AG04450 (cell line): ENCODE measurements at regions not wholly inside any gene's neighbourhood (a gene's known extent, or its start where the extent isn't known, plus 50 kb on each side); places are given as distances from the start of the nearest gene placed in this dataset.
"Not testable (repeated sequence)": the region's sequence is repeated elsewhere in the genome, so short reads cannot be mapped to it uniquely, and the experiment has no call there.

Experiments used
- CTCF ChIA-PET: fragments of 300-600, 350-600 bp; formaldehyde crosslinking; extraction: SDS; loops from one replicate; lab custom pipeline; 2022; ENCODE audit warnings: antibody characterized with exemption, inconsistent platforms; lab: Charles Lee
- POLR2A ChIA-PET: fragments of 350-600 bp; formaldehyde crosslinking; extraction: SDS; loops from one replicate; lab custom pipeline; 2021; ENCODE audit warnings: antibody characterized with exemption, inconsistent platforms; lab: Yijun Ruan, JAX
- DNase-seq: peaks from one replicate; pipeline ENCODE4 v3.0.0-alpha.2; 2011; ENCODE audit warnings: low read depth, low spot score
- H3K27ac ChIP-seq: one replicate; pipeline ENCODE4 v1.5.1; 2012; ENCODE audit warnings: low read depth, low read length, control low read depth
- H3K27me3 ChIP-seq: one replicate; pipeline ENCODE4 v1.6.0; 2012; ENCODE audit warnings: low read length; ENCODE audit not compliant: control insufficient read depth, insufficient read depth
- H3K4me3 ChIP-seq: 2 replicates; pipeline ENCODE4 v1.5.1; 2011; ENCODE audit warnings: mild to moderate bottlenecking, low read depth, low read length, control low read depth
- H3K9me3 ChIP-seq: 2 replicates; pipeline ENCODE4 v1.5.1; 2012; ENCODE audit warnings: low read length; ENCODE audit not compliant: control insufficient read depth, insufficient read depth
- TF ChIP-seq, protein P1 (sequence below): IDR thresholded peaks from 2 replicates; pipeline ENCODE4 v1.5.1; 2011; ENCODE audit warnings: low read depth, low read length, control low read depth, inconsistent platforms

DNA sequence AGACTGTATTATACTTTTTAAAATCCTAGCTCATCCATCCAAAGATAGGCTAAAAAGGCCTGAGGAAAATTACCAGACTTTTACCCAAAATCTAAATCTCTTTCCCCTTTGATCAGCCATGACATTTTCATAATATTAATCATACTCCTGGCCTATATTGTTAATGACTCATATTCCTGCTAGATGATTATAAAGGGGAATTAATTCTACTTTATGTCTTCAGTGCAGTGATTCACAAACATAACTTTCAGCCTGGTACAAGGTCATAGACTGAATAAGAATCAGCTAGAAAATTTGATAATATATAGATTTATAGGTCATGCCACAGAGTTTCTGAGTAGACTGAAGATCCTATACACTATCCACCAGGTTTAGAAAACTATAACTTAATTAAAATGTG lies 1905.4 kb downstream of the C4orf33 start:
- POLR2A ChIA-PET = no interaction called here
- TF ChIP-seq, protein P1, sequence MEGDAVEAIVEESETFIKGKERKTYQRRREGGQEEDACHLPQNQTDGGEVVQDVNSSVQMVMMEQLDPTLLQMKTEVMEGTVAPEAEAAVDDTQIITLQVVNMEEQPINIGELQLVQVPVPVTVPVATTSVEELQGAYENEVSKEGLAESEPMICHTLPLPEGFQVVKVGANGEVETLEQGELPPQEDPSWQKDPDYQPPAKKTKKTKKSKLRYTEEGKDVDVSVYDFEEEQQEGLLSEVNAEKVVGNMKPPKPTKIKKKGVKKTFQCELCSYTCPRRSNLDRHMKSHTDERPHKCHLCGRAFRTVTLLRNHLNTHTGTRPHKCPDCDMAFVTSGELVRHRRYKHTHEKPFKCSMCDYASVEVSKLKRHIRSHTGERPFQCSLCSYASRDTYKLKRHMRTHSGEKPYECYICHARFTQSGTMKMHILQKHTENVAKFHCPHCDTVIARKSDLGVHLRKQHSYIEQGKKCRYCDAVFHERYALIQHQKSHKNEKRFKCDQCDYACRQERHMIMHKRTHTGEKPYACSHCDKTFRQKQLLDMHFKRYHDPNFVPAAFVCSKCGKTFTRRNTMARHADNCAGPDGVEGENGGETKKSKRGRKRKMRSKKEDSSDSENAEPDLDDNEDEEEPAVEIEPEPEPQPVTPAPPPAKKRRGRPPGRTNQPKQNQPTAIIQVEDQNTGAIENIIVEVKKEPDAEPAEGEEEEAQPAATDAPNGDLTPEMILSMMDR = no peak

DNA sequence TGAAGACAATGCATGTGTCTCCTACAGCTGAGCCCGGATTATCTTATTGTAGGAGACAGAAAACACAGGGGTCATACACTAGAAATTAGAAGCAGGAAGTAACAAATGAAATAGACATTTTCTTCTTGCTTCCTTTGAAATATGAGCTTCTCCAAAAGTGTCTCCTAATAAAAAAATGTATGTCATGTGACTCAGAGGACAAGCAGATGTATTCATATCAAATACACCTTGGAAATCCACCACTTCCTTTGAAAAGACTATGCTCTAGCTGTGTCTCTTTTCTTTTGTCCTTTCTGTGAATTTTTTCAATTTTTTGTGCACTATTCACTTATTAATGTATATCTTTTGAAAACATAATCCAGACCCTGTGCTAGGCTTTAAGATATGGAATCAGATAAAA lies 1906.2 kb downstream of the C4orf33 start:
- no peak overlapping the region for H3K4me3 ChIP-seq
- no peaks in the 10 kb centered on the region for H3K27me3 ChIP-seq
- no peaks in the 10 kb centered on the region; the same call in 1 of the 2 replicates for H3K9me3 ChIP-seq
- H3K27ac ChIP-seq = no peak overlapping the region
- CTCF ChIA-PET = no interaction called here
- DNase-seq = no peak
- POLR2A ChIA-PET = no interaction called here
- TF ChIP-seq, protein P1 = no peak

More for the DNA sequence above, 1905.4 kb downstream of the C4orf33 start:
- CTCF ChIA-PET = no interaction called here
- Histone ChIP-seq H3K9me3 (peaks cover 4% of the 10 kb centered on the region; the same call in 1 of the 2 replicates), H3K27ac (no peak overlapping the region), H3K27me3 (no peaks in the 10 kb centered on the region), H3K4me3 (no peak overlapping the region)
- no peak for DNase-seq

DNA sequence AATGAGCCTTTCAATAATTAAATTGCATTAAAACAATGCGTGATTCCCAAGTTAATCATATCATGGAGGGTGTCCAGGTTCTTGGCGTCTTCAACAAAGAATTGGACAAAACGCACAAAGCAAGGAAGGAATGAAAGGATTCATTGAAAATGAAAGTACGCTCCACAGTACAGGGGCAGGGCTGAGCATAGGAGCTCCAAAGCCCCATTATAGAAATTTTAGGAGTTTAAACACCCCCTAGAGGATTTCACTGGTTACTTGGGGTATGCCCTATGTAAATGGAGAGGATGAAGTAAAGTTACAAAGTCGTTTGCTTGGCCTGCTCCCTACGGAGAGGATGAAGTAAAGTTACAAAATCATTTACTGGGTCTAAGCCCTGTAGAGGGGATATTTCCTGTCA lies 1910.4 kb downstream of the C4orf33 start:
- TF ChIP-seq, protein P1 = no peak
- POLR2A ChIA-PET = no interaction called here
- no peak for DNase-seq
- Histone ChIP-seq H3K4me3 (no peak overlapping the region), H3K9me3 (no peaks in the 10 kb centered on the region; the same call in 1 of the 2 replicates), H3K27me3 (no peaks in the 10 kb centered on the region), H3K27ac (no peak overlapping the region)
- CTCF ChIA-PET = no interaction called here

DNA sequence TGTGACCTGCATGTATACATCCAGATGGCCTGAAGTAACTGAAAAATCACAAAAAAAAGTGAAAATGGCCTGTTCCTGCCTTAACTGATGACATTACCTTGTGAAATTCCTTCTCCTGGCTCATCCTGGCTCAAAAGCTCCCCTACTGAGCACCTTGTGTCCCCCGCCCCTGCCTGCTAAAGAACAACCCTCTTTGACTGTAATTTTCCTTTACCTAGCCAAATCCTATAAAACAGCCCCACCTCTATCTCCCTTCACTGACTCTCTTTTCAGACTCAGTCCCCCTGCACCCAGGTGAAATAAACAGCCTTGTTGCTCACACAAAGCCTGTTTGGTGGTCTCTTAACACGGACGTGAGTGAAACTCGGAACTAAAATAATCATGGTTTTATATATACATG lies 1916.0 kb downstream of the C4orf33 start:
- CTCF ChIA-PET, H3K27ac ChIP-seq, DNase-seq, H3K4me3 ChIP-seq, H3K9me3 ChIP-seq, POLR2A ChIA-PET, H3K27me3 ChIP-seq: not testable (repeated sequence)

DNA sequence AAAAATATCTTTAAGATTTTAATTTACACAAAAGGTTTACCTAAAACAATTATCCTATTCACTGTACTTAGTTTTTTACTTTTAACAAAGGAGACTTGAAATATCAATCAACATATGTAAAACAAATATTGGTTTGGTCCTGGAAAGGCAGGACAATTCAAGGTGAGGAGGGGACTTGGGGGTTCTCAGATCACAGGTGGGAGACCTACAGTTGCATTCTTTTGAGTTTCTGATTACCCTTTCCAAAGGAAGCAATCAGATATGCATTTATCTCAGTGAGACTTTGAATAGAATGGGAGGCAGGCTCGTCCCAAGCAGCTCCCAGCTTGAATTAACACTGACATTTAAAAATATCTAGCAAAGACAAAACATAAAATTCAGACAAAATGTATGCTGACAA lies 1917.3 kb downstream of the C4orf33 start:
- TF ChIP-seq, protein P1 = no peak
- H3K4me3 ChIP-seq = no peak overlapping the region
- ChIA-PET POLR2A (no interaction called here), CTCF (no interaction called here)
- no peaks in the 10 kb centered on the region; the same call in 1 of the 2 replicates for H3K9me3 ChIP-seq
- DNase-seq = no peak
- H3K27ac ChIP-seq = no peak overlapping the region
- H3K27me3 ChIP-seq = no peaks in the 10 kb centered on the region

DNA sequence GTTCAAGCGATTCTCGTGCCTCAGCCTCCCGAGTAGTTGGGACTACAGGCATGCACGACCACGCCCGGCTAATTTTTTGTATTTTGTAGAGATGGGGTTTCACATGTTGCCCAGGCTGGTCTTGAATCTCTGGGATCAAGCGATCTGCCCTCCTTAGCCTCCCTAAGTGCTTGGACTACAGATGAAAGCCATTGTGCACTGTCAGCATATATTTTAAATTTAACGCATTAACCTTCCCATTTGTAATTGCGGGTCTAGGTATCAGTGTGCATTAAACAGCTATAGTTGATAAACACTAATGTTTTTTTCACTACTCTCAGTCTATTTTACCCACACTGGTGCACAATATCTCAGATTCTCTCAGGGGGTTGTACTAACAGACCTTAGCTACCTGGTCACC lies 1930.8 kb downstream of the C4orf33 start:
- CTCF ChIA-PET = no interaction called here

More for the DNA sequence above, 1930.8 kb downstream of the C4orf33 start:
- Histone ChIP-seq H3K4me3 (no peak overlapping the region), H3K27ac (no peak overlapping the region), H3K9me3 (peaks cover 6% of the 10 kb centered on the region; the same call in 1 of the 2 replicates), H3K27me3 (no peaks in the 10 kb centered on the region)
- TF ChIP-seq, protein P1 = no peak
- POLR2A ChIA-PET = no interaction called here
- no peak for DNase-seq
